GM18508 (cell line): ENCODE measurements at regions not wholly inside any gene's neighbourhood (a gene's known extent, or its start where the extent isn't known, plus 50 kb on each side); places are given as distances from the start of the nearest gene placed in this dataset.
A peak's percentile ranks its signal among the peaks of the same experiment; 100 is the strongest.

ENCODE experiments used
- ATAC-seq: cut with Tn5 transposase; IDR thresholded peaks from one replicate; pipeline ENCODE4 v1.9.1; 2021; ENCODE audit warnings: moderate number of reproducible peaks; ENCODE audit not compliant: insufficient read depth, unreplicated experiment

DNA sequence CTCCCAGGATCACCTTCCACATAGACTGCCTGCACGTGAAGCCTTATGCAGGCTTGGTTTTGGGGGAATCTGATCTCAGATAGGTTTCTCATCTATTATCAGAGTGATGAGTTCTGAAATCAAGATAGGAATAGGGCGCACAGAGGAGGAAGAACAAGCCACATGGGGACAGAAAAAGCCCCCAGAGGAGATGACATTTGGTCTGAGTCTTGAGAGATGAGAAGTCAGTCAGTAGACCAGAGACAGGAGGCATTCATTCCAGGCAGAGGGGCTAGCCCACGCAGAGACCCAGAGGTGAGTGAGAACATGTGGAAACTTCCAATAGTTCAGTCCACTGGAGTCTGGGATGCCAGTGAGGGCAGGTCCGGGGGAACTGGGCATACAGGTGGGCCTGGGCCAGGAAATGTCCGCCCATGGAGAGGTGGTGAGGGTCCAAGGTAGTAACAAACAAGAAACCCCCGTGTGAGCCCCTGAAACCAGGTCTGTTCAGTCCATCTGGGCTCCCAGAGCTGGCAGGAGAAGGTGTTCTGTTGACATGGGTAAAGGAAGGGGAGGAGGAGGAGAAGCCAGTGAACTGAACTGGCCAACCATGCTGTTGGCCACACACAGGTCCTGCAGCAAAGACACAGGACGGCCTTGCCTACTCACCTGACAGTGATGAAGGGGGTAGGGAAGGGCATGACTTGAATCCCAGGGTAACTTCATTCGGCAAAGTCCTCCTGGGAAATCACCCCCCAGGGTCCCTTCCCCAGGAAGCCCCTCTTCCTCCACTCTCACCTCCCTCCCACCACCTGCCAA lies 69.3 kb upstream of the SMNDC1 start:
- no peak for ATAC-seq

DNA sequence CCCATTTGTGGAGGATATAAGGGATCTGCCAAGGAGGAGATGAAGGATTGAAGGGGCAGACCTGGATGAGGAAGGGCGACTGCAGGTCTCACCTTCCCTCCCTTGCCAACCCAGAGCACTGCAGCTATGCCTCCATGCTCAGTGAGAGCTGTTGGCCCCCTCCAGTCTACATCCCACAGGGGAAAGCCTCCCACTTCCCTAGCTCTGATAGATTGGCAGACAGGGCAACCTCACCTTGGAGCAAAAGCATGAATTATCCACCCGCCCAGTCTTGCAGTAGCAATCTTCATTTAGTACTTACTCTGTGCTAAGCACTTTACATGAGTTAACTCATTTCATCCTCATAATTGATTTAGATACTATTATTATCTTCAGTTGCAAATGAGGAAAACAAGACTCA lies 70.4 kb upstream of the SMNDC1 start:
- ATAC-seq: no peak

DNA sequence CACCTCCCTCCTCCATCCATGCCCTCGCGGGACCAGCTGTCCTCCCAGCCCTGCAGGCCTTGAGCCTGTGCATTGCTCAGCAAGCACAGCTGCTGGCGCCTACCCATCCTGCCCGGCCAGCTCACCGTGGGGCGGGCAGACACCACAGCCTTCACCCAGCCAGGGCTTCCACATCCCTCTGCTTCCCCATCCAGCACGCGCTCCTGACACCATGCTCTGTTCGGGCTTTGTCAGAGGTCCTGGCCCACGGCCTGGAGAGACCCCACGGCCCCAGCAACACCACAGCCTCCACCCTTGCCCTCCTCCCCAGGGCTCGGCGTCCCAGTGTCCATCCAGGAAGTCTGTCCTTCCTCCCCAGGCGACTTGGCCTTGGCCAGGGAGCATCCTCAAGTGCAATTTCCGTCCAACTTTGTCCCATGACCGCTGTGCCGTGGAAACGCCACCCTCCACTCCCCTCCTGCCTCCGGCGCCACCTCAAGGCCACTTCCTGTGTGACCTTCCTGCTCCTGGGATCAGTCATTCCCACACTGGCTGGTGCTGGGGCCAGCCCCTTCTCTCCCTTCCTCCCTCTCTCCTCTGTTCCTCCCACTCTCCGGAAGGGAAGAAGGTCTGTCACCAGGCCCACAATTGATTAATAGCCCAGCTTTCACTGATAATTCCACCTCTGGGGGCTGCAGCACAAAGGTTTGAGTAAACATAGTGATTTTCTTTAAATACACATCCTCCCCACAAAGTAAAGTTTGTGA lies 71.5 kb upstream of the SMNDC1 start:
- ATAC-seq: no peak

DNA sequence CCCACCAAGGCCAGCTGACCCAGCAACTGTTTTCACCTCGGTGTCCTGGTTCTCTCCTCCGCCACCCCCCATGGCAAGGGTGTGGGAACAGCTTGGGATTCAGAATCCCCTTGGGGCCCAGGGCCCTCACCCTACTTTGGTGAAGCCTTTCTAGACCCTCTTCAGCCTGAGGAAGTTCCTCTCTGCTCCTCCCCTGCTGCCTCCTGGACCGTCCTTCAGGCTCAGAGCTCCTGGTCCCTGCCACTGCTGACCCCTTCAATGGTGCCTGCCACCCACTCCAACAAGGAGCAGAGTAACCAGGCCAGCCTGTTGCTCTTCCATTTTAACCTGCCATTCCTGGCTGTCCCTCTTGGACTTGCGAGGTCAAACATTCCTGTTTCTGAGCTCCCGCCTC lies 72.0 kb upstream of the SMNDC1 start:
- ATAC-seq: no peak

DNA sequence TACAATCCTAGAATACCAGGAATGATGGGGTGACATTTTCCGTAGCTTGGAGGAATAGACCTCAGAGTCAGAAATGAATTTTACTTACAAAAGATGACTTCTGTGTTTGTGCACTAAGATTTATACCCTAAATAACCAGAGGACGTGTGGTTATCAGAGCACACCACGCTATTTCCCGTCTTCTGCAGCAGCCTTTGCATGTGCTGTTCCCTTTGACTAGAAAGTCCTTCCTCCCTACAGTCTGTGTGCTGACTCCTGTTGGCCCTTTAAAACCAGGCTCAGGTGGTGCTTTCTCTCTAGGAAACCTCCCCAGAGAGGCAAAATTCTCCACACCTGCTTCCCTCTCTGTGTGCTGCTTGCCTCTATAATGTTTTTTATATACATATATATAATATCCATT lies 73.3 kb upstream of the SMNDC1 start:
- no peak for ATAC-seq

DNA sequence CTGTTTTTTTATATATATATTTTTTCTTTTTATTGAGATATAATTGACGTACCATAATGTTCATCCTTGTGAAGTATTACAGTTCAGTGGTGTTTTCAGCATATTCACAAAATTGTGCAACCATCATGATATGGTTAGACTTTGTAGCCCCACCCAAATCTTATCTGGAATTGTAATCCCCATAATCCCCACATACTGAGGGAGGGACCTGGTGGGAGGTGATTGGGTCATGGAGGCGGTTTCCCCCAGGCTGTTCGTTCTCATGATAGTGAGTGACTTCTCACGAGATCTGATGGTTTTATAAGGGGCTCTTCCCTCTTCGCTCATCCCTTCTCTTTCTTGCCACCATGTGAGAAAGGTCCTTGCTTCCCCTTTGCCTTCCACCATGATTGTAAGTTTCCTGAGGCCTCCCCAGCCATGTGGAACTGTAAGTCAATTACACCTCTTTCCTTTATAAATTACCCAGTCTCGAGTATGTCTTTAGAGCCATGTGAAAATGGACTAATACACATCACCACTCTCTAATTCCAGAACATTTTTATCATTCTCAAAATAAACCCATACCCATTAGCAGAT lies 73.9 kb upstream of the SMNDC1 start:
- ATAC-seq: no peak

DNA sequence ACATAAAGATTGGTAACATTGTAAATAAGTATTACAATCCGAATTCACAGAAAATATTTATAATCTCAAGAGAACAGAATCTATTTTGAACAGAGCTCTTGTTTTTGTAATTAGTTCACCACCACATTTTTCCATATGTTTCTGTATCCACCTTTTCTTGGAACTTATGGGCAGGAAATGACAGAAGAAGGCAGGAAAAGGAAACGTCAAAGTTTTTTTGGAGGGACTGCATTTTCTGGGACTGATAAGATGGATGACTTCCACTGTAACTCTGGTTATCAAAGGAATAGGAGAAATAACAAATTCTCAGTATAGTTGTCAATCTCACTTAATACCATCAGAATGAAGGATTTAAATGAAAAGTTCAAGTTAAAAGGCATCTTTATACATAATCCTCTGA lies 75.1 kb upstream of the SMNDC1 start:
- no peak for ATAC-seq

DNA sequence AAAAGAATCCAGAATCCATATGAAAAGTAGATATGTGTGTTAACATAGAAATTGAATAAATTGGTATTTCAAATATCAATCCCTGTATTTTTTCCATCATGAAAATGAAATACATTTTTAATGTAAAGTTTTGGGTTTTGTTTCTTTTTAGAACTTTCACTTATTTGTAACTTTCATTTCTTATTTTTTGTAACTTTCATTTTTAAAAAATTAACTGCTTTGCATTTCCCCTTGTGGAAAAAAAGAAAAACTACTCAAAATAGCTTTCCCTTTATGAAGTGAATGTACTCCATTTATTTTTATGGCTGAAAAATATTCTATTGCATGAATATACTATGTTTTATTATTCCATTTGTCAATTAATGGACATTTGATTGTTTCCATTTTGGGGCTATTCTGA lies 75.6 kb upstream of the SMNDC1 start:
- no peak for ATAC-seq

DNA sequence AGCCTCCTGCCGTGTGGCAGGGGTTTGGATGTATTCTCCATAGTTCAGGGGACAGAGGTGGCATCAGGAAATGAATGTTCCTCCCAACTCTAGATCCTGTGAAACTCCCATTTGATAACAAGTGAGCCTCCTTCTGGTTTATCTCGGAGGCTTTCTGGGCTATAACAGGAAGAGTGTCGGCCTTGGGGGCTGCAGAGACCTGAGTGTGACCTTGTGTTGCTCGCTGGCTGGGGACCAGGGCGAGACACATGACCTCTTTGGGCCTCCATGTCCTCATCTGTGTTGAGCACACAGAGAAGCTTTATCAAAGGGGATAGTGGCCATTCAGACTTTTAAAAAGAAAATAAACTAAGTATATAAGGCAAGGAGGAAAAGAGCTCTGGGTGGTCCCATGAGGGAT lies 78.0 kb upstream of the SMNDC1 start:
- ATAC-seq: no peak

DNA sequence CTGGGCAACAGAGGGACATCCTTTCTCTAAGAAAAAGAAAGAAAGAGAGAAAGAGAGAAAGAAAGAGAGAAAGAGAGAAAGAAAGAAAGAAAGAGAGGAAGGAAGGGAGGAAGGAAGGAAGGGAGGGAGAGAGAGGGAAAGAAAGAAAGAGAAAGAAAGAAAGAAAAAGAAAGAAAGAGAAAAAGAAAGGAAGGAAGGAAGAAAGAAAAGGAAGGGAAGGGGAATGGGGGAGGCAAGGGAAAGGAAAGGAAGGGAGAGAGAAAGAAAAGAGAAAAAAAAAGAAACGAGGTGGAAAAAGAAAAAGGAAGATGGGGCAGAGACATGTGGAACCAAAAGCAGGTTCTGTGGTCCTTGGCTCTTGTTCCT lies 82.9 kb upstream of the SMNDC1 start:
- no peak for ATAC-seq

DNA sequence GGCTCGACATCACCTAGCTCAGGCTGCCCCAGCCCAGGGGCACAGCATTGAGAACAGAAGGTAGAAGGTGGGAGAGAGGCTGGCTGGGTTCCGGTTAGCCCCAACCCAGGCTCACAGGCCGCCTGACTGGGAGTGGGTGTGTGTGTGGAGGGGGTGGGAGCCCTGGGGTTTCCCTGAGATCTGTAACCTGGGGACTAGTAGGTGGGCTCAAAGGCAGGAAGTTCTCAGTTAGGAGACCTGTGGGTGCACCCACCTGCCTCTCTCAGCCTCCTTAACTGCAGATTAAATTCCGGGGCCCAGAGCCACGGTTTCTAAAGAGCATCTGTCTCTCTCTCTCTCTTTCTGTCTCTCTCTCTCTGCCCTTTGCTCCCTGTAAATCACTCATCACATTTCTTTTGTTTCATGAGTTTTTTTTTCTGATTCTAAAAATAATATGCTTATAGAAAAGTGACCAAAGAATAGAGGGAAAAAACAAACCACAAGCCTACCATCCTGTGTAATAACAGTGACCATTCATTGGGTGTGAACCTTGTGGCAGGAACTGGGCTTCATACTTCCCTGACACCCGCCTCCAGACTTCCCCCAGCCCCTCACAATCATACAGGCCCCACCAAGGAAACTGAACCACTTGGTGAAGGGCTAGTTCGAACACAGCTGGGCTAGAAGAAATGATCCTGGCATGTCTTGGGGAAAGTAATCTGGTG lies 83.4 kb upstream of the SMNDC1 start:
- ATAC-seq: peak; percentile 74

DNA sequence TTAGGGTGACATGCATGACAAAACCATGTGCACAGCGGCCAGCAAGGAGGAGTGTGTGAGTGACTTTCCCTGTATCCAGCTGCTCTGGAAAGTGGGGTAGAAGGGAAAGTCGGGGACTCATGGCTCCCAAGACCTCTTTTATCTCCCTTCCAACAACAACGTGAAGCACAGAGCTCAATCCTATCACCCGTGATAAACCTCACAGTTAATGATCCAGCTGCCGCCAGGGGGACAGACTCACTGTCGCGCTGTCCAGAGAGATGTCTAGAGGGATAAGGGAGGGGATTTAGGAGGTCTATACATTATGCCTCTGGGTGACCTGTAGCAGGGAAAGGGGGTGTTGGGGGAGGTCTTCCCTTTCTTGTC lies 84.0 kb upstream of the SMNDC1 start:
- no peak for ATAC-seq

DNA sequence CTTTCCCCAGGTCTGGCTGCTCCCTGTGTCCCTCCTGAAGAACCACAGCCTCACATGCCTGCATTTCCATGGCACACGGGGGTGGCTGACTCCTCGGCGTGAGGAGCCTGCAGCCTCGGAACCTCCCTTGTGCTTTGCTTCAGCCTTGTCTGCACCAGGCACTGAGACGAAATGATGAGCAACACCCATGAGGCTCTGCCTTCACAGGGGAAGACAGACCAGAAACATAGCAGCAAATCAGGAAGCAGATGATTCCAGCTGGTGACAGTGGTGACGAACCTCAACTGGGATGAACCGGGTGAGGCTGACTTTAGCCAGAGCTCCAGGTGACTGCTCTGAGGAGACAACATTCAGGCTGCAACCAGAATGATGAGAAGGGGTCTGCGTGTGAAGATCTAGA lies 84.5 kb upstream of the SMNDC1 start:
- ATAC-seq: no peak

DNA sequence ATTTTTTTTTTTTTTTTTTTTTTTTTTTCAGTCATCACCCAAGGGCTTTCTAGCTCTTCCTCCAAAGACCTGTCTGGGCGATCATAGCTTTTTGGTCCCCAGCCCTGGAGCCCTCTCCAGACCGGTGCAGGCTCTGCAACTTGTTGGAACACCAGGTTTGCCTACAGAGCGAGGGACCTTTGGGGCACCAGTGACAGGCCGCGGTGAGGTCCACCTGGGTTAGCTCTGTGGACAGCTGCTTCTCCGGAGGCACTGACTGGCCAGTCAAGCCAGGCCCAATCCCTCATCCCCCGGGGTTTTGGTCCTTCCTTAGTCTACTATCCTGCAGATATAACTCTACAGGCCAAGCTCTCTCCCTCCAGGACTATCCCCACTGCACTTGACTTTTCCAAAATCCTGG lies 86.8 kb upstream of the SMNDC1 start:
- no peak for ATAC-seq

DNA sequence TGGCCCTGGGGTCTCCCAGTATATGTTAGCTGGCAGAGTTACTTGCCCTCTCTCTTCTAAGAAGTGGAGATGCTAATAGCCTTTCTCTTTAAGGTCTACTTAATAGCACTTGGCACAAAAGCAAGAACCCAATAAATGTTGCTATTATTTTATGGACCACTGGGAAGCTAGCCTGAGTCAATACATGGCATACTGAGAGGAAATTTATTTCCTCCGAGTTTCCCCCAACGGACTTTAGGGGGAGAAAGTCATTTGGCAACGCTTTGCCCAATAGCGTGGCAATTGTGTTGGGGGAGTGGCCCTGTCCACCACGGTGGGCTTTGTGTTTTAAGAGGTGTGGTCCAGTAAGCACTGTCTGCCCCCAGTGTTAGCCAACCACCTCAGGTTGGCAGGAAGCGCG lies 87.4 kb upstream of the SMNDC1 start:
- ATAC-seq: no peak

DNA sequence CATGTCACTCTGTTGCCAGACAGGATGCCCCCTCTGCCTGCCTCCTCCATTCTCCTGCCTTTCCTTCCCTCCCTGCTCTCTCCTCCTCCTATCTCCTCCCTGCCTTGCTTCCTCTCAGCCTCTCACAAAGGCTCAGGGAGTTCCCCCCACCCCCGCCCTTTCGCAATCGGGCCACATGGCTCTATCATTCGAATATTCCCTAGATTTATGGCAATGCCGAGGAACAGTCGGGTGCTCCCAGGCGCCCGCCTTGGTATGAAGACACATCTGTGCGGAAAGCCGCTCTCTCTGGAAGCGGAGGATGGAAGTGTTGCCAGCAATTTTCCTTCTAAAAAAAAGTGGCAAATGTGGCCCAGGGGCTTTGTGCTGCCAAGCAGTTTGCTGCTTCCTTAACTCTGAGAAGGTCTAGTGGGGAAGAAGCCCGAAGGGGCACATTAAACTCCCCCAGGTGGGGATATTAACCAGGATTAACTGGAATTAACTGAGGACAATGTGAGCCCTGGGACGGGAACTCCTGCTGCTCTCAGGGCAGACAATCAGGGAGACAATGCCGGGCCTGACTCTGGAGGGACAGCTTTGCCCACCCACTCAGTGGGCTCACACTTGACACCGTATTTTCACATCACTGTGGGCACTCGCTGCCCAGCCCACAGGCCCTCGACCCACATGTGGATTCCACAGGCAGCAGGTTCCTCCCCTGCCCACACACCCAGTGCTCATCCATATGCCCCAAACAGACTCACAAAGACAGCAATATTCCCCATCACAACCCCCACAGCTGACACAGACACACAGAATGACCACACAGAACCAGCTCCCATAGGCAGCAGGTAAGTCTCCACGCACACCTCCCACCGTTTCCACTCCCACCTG lies 88.4 kb upstream of the SMNDC1 start:
- ATAC-seq: no peak

DNA sequence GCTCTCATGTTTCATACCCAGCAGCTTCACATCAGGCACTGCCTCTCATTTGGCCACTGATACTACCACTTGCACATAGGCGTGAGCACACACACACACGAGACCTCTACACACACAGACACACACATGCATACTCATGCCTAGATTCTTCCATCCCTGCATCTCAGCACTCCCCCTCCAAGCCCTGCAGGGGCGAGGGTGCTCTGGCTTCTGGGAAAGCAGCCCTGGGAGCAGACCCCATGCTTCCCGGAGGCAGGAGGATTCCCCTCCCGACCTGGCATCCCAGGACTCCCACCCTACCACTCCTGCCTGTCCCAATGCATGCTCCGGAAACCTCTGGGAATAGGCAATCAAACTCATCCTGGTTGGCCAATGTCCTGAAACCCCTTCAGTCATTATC lies 89.1 kb upstream of the SMNDC1 start:
- no peak for ATAC-seq

DNA sequence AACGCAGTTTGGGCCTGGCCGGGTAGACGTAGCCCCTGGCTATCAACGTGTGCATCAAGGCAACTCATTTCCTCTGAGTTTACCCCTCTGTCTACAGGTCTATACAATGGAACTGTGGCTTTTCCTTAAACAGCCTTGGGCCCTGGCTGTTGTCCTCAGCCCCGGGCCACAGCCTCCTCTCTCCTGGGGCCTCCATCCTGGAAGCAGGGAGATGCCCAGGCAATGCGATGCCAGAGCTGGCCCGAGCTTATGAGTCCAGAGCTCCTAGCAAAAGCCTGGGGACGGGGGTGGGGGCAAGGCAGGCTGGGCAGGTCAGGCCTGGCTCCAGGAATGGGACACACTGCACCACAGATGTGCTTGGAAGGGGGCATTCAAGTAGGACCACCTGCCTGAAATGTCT lies 89.6 kb upstream of the SMNDC1 start:
- no peak for ATAC-seq

DNA sequence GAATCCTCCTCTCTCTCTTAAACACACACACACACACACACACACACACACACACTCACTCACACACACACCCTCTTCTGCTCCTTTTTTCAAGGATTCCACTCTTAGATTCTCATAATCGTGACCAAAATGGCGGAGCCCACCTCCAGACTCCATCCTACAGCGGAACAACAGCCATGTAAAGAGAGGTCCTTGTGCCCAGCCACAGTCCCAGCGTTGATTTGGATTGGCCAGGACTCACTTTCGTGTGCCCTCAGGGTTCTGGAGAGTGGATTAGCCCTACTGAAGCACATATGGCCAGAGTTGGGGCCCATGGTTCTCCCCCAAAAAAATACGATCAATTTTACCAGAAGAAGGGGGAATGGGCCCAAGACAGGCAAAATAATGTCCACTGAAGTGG lies 90.2 kb upstream of the SMNDC1 start:
- ATAC-seq: no peak
